ENCODE measurements at regions not wholly inside any gene's neighbourhood (a gene's known extent, or its start where the extent isn't known, plus 50 kb on each side); places are given as distances from the start of the nearest gene placed in this dataset.

DNA sequence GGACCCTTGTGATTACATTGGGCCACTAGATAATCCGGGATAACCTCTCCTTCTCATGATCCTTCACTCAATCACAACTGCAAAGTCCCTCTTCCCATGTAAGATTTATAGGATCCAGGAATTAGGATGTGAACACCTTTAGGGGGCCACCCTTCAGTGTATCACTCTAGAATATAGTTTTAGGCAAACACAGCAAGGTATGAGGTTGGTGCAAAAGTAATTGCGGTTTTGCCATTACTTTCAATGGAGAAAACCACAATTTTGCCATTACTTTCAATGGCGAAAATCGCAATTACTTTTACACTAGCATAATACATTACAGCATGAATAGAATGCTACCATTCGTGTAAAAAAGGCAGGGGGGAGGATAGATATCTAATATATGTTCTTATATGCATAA, 104.0 kb downstream of the BAMBI start:
- H3K9me3 ChIP-seq (ENCODE audit: low read length), result no peaks in the 10 kb centered on the region
- no peak for TF ChIP-seq CTCF (IDR thresholded peaks at IDR 0.05; ENCODE audit: low read length)
- no peak for TF ChIP-seq EZH2 (IDR thresholded peaks at IDR 0.05; ENCODE audit: borderline replicate concordance, low read length)
- H4K20me1 ChIP-seq (ENCODE audit: insufficient read depth, low read length), result no peaks in the 10 kb centered on the region
- H3K4me3 ChIP-seq (ENCODE audit: low read depth, low read length, poor library complexity, severe bottlenecking), result no peak overlapping the region
- no peaks in the 10 kb centered on the region for H3F3A ChIP-seq (ENCODE audit: insufficient read depth, low read length)
- H3K27ac ChIP-seq (ENCODE audit: low read depth, low read length, poor library complexity, severe bottlenecking), result no peak overlapping the region
- peaks cover 3% of the 10 kb centered on the region; the same call in 1 of the 2 replicates for H3K27me3 ChIP-seq (ENCODE audit: insufficient read depth, low read length)
- H3K9me2 ChIP-seq (ENCODE audit: low read depth, low read length), result no peaks in the 10 kb centered on the region
- no peak overlapping the region for H3K4me2 ChIP-seq (ENCODE audit: low read length)
- H3K36me3 ChIP-seq (ENCODE audit: insufficient read depth, low read length), result no peaks in the 10 kb centered on the region
- H3K4me1 ChIP-seq (ENCODE audit: insufficient read depth, low read length, severe bottlenecking), result no peaks in the 10 kb centered on the region
- H2AFZ ChIP-seq (ENCODE audit: low read length), result no peak overlapping the region
- H3K9ac ChIP-seq (ENCODE audit: low read length), result no peak overlapping the region
- H3K79me2 ChIP-seq (ENCODE audit: insufficient read depth, low read length), result no peaks in the 10 kb centered on the region

GRCh38 chr10:28783087-28783486, 105.8 kb downstream of the BAMBI start:
- H3K4me1 ChIP-seq (ENCODE audit: insufficient read depth, low read length, severe bottlenecking), result no peaks in the 10 kb centered on the region
- TF ChIP-seq EZH2 (IDR thresholded peaks at IDR 0.05; ENCODE audit: borderline replicate concordance, low read length), result no peak
- TF ChIP-seq CTCF (IDR thresholded peaks at IDR 0.05; ENCODE audit: low read length), result no peak
- no peaks in the 10 kb centered on the region for H3K9me2 ChIP-seq (ENCODE audit: low read depth, low read length)
- no peaks in the 10 kb centered on the region for H3K36me3 ChIP-seq (ENCODE audit: insufficient read depth, low read length)
- no peak overlapping the region for H2AFZ ChIP-seq (ENCODE audit: low read length)
- H3K4me2 ChIP-seq (ENCODE audit: low read length), result no peak overlapping the region
- H3K27ac ChIP-seq (ENCODE audit: low read depth, low read length, poor library complexity, severe bottlenecking), result no peak overlapping the region
- no peaks in the 10 kb centered on the region for H4K20me1 ChIP-seq (ENCODE audit: insufficient read depth, low read length)
- no peaks in the 10 kb centered on the region for H3F3A ChIP-seq (ENCODE audit: insufficient read depth, low read length)
- H3K79me2 ChIP-seq (ENCODE audit: insufficient read depth, low read length), result no peaks in the 10 kb centered on the region
- H3K9me3 ChIP-seq (ENCODE audit: low read length), result no peaks in the 10 kb centered on the region
- no peak overlapping the region for H3K9ac ChIP-seq (ENCODE audit: low read length)
- H3K27me3 ChIP-seq (ENCODE audit: insufficient read depth, low read length), result peaks cover 3% of the 10 kb centered on the region; the same call in 1 of the 2 replicates
- H3K4me3 ChIP-seq (ENCODE audit: low read depth, low read length, poor library complexity, severe bottlenecking), result no peak overlapping the region

GRCh38 chr10:28785018-28785417, 107.7 kb downstream of the BAMBI start:
- Histone ChIP-seq H3F3A (ENCODE audit: insufficient read depth, low read length) (no peaks in the 10 kb centered on the region), H3K4me3 (ENCODE audit: low read depth, low read length, poor library complexity, severe bottlenecking) (no peak overlapping the region), H3K36me3 (ENCODE audit: insufficient read depth, low read length) (no peaks in the 10 kb centered on the region), H3K4me1 (ENCODE audit: insufficient read depth, low read length, severe bottlenecking) (no peaks in the 10 kb centered on the region), H3K27ac (ENCODE audit: low read depth, low read length, poor library complexity, severe bottlenecking) (no peak overlapping the region), H3K9ac (ENCODE audit: low read length) (no peak overlapping the region), H3K79me2 (ENCODE audit: insufficient read depth, low read length) (no peaks in the 10 kb centered on the region), H3K9me3 (ENCODE audit: low read length) (no peaks in the 10 kb centered on the region), H2AFZ (ENCODE audit: low read length) (no peak overlapping the region), H4K20me1 (ENCODE audit: insufficient read depth, low read length) (no peaks in the 10 kb centered on the region), H3K27me3 (ENCODE audit: insufficient read depth, low read length) (peaks cover 3% of the 10 kb centered on the region; the same call in 1 of the 2 replicates), H3K4me2 (ENCODE audit: low read length) (no peak overlapping the region), H3K9me2 (ENCODE audit: low read depth, low read length) (no peaks in the 10 kb centered on the region)
- TF ChIP-seq CTCF (IDR thresholded peaks at IDR 0.05; ENCODE audit: low read length), result no peak
- no peak for TF ChIP-seq EZH2 (IDR thresholded peaks at IDR 0.05; ENCODE audit: borderline replicate concordance, low read length)

All from OCI-LY1 (cell line).